GM23338 (cell line): ENCODE measurements at regions not wholly inside any gene's neighbourhood (a gene's known extent, or its start where the extent isn't known, plus 50 kb on each side); places are given as distances from the start of the nearest gene placed in this dataset.

Experiments
- ATAC-seq: fragments of 200-7000 bp; cut with Tn5 transposase; 3 replicates; pipeline ENCODE4 v1.9.1; 2020
- DNase-seq: peaks from one replicate; pipeline ENCODE4 v3.0.0-alpha.2; 2015; ENCODE audit warnings: low spot score
- H2AFZ ChIP-seq: fragments of 200-600 bp; sonication (generic); 2 replicates; pipeline ENCODE4 v1.8.0; 2016; ENCODE audit warnings: antibody characterized with exemption, mild to moderate bottlenecking, moderate library complexity
- H3F3A ChIP-seq: fragments of 200-600 bp; sonication (generic); replicated peaks from 2 replicates; pipeline ENCODE4 v1.8.0; 2017; ENCODE audit warnings: antibody characterized with exemption, mixed run types, low read depth
- H3K27ac ChIP-seq: fragments of 200-600 bp; sonication (generic); 2 replicates; pipeline ENCODE4 v1.6.1; 2016; ENCODE audit warnings: low read depth
- H3K27me3 ChIP-seq: fragments of 200-600 bp; sonication (generic); 2 replicates; pipeline ENCODE4 v1.8.0; 2016; ENCODE audit warnings: mild to moderate bottlenecking, mixed run types, moderate library complexity; ENCODE audit not compliant: insufficient read depth
- H3K36me3 ChIP-seq: fragments of 200-600 bp; sonication (generic); 2 replicates; pipeline ENCODE4 v1.8.0; 2016; ENCODE audit warnings: mild to moderate bottlenecking; ENCODE audit not compliant: insufficient read depth
- H3K4me1 ChIP-seq: fragments of 200-600 bp; sonication (generic); 2 replicates; pipeline ENCODE4 v1.8.0; 2016; ENCODE audit warnings: mild to moderate bottlenecking, moderate library complexity; ENCODE audit not compliant: insufficient read depth
- H3K4me2 ChIP-seq: fragments of 200-600 bp; sonication (generic); 2 replicates; pipeline ENCODE4 v1.7.1; 2017; ENCODE audit warnings: mixed run types
- H3K4me3 ChIP-seq: fragments of 200-600 bp; sonication (generic); 2 replicates; pipeline ENCODE4 v1.6.1; 2016; ENCODE audit warnings: mixed run types
- H3K79me2 ChIP-seq: fragments of 200-600 bp; sonication (generic); replicated peaks from 2 replicates; pipeline ENCODE4 v1.8.0; 2017; ENCODE audit warnings: mild to moderate bottlenecking; ENCODE audit not compliant: insufficient read depth
- H3K9me2 ChIP-seq: fragments of 200-600 bp; sonication (generic); 2 replicates; pipeline ENCODE4 v1.8.0; 2017; ENCODE audit not compliant: insufficient read depth
- H4K20me1 ChIP-seq: fragments of 200-600 bp; sonication (generic); replicated peaks from 2 replicates; pipeline ENCODE4 v1.8.0; 2017; ENCODE audit warnings: mild to moderate bottlenecking; ENCODE audit not compliant: insufficient read depth
- H3K27ac Mint-ChIP-seq: 2 replicates; pipeline ENCODE4 v1.8.0; 2020; ENCODE audit warnings: inconsistent platforms, mild to moderate bottlenecking, moderate library complexity, mixed read lengths
- H3K27me3 Mint-ChIP-seq: 3 replicates; pipeline ENCODE4 v1.8.0; 2022; ENCODE audit warnings: low read depth, mild to moderate bottlenecking, moderate library complexity, mixed read lengths, inconsistent platforms; ENCODE audit not compliant: insufficient read depth, poor library complexity
- H3K36me3 Mint-ChIP-seq: 3 replicates; pipeline ENCODE4 v1.8.0; 2021; ENCODE audit warnings: low read depth, mild to moderate bottlenecking, inconsistent platforms, moderate library complexity, mixed read lengths
- H3K4me1 Mint-ChIP-seq: 3 replicates; pipeline ENCODE4 v1.8.0; 2020; ENCODE audit warnings: mild to moderate bottlenecking, inconsistent platforms, mixed read lengths
- H3K4me3 Mint-ChIP-seq: 3 replicates; pipeline ENCODE4 v1.8.0; 2021; ENCODE audit warnings: moderate library complexity, mild to moderate bottlenecking, inconsistent platforms, mixed read lengths
- H3K9me3 Mint-ChIP-seq: 3 replicates; pipeline ENCODE4 v1.8.0; 2020; ENCODE audit warnings: moderate library complexity, mild to moderate bottlenecking, inconsistent platforms, mixed read lengths
- CREB1 ChIP-seq: fragments of 250-450 bp; sonication (Bioruptor Pico); IDR thresholded peaks from 2 replicates; pipeline ENCODE4 v1.5.0; 2020; ENCODE audit warnings: low read depth, mild to moderate bottlenecking, moderate library complexity
- EZH2 ChIP-seq: fragments of 200-600 bp; sonication (generic); IDR thresholded peaks from one replicate; pipeline ENCODE4 v1.8.0; 2017; ENCODE audit warnings: antibody characterized with exemption, mild to moderate bottlenecking, low read depth; ENCODE audit not compliant: unreplicated experiment
- EZH2phosphoT487 ChIP-seq: fragments of 200-600 bp; sonication (generic); IDR thresholded peaks from one replicate; pipeline ENCODE4 v1.8.1; 2018; ENCODE audit warnings: antibody characterized with exemption; ENCODE audit not compliant: unreplicated experiment
- JUNB ChIP-seq: IDR thresholded peaks from one replicate; pipeline ENCODE4 v1.6.1; 2016; ENCODE audit warnings: antibody characterized with exemption; ENCODE audit not compliant: unreplicated experiment
- NANOG ChIP-seq: IDR thresholded peaks from 2 replicates; pipeline ENCODE4 v1.6.1; 2016; ENCODE audit warnings: antibody characterized with exemption, borderline replicate concordance
- POLR2AphosphoS5 ChIP-seq: IDR thresholded peaks from 2 replicates; pipeline ENCODE4 v1.6.1; 2016; ENCODE audit warnings: antibody characterized with exemption, low read depth
- STAT1 ChIP-seq: IDR thresholded peaks from one replicate; pipeline ENCODE4 v1.6.1; 2016; ENCODE audit warnings: antibody characterized with exemption; ENCODE audit not compliant: unreplicated experiment
- ZNF114 ChIP-seq: fragments of 250-450 bp; sonication (Bioruptor Pico); IDR thresholded peaks from 2 replicates; pipeline ENCODE4 v1.5.0; 2020; ENCODE audit warnings: mild to moderate bottlenecking, moderate library complexity
- ZNF331 ChIP-seq: fragments of 250-450 bp; sonication (Bioruptor Pico); IDR thresholded peaks from 2 replicates; pipeline ENCODE4 v1.5.0; 2020; ENCODE audit warnings: low read depth, mild to moderate bottlenecking, moderate library complexity
- TF ChIP-seq, protein P1 (sequence below): IDR thresholded peaks from one replicate; pipeline ENCODE4 v1.6.1; 2018; ENCODE audit warnings: antibody characterized with exemption; ENCODE audit not compliant: unreplicated experiment
- TF ChIP-seq, protein P2 (sequence below), 2 experiments: fragments of 200-600 bp in 1 of 2; sonication (generic) in 1 of 2; conservative IDR thresholded peaks; 2 replicates each; pipeline versions ENCODE4 v1.5.1 to v1.6.1; 2016 to 2017; ENCODE audit warnings: antibody characterized with exemption in 2 of 2, low read depth in 2 of 2, mild to moderate bottlenecking in 2 of 2, moderate library complexity in 1 of 2
- TF ChIP-seq, protein P3 (sequence below): IDR thresholded peaks from 2 replicates; pipeline ENCODE4 v1.6.1; 2016; ENCODE audit warnings: antibody characterized with exemption
- TF ChIP-seq, protein P4 (sequence below): fragments of 250-450 bp; sonication (Bioruptor Pico); IDR thresholded peaks from 2 replicates; pipeline ENCODE4 v1.5.0; 2020; ENCODE audit warnings: mild to moderate bottlenecking, moderate library complexity

DNA sequence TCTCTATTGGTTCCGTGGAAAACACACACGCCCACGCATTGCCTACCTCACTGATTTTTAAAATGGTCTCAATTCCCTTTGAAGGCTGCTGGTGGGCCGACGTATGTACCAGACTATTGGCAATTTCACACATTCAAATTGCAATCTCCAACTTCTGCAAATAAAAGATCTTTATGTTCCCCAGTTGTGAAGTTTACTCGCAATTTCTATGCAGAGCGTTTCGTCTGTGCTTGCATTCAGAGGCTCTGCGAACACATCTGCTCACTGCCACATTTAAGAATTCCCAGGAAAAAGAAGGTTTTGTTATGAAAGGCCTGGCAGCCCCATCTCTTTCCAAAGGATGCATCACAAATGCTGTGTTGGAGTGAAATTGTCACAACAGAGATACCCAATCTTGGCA lies 288.0 kb upstream of the KAZN start:
- H3K36me3 ChIP-seq: no peaks in the 10 kb centered on the region
- Mint-ChIP-seq H3K4me3 (no peak overlapping the region), H3K36me3 (no peaks in the 10 kb centered on the region), H3K4me1 (no peaks in the 10 kb centered on the region), H3K27ac (no peak overlapping the region), H3K27me3 (peaks cover 4% of the 10 kb centered on the region), H3K9me3 (no peaks in the 10 kb centered on the region; the same call in 2 of the 3 replicates)
- peaks cover 30% of the 10 kb centered on the region for H3K9me2 ChIP-seq
- H3K4me3 ChIP-seq: no peak overlapping the region
- H3K4me2 ChIP-seq: no peak overlapping the region
- ATAC-seq (no peak), DNase-seq (no peak)
- H3K4me1 ChIP-seq: no peaks in the 10 kb centered on the region
- no peaks in the 10 kb centered on the region for H3K79me2 ChIP-seq
- H3K27ac ChIP-seq: no peak overlapping the region
- H3F3A ChIP-seq: no peaks in the 10 kb centered on the region
- H2AFZ ChIP-seq: 0 out of 2 replicates have a peak overlapping the region, but pooled peaks have one; percentile 59
- no peaks in the 10 kb centered on the region for H4K20me1 ChIP-seq
- no peak for TF ChIP-seq STAT1
- no peak for TF ChIP-seq ZNF114 (CRISPR knock-in tag)
- TF ChIP-seq EZH2phosphoT487: no peak
- TF ChIP-seq EZH2: no peak
- TF ChIP-seq, protein P1, sequence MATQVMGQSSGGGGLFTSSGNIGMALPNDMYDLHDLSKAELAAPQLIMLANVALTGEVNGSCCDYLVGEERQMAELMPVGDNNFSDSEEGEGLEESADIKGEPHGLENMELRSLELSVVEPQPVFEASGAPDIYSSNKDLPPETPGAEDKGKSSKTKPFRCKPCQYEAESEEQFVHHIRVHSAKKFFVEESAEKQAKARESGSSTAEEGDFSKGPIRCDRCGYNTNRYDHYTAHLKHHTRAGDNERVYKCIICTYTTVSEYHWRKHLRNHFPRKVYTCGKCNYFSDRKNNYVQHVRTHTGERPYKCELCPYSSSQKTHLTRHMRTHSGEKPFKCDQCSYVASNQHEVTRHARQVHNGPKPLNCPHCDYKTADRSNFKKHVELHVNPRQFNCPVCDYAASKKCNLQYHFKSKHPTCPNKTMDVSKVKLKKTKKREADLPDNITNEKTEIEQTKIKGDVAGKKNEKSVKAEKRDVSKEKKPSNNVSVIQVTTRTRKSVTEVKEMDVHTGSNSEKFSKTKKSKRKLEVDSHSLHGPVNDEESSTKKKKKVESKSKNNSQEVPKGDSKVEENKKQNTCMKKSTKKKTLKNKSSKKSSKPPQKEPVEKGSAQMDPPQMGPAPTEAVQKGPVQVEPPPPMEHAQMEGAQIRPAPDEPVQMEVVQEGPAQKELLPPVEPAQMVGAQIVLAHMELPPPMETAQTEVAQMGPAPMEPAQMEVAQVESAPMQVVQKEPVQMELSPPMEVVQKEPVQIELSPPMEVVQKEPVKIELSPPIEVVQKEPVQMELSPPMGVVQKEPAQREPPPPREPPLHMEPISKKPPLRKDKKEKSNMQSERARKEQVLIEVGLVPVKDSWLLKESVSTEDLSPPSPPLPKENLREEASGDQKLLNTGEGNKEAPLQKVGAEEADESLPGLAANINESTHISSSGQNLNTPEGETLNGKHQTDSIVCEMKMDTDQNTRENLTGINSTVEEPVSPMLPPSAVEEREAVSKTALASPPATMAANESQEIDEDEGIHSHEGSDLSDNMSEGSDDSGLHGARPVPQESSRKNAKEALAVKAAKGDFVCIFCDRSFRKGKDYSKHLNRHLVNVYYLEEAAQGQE: no peak
- TF ChIP-seq, protein P2, sequence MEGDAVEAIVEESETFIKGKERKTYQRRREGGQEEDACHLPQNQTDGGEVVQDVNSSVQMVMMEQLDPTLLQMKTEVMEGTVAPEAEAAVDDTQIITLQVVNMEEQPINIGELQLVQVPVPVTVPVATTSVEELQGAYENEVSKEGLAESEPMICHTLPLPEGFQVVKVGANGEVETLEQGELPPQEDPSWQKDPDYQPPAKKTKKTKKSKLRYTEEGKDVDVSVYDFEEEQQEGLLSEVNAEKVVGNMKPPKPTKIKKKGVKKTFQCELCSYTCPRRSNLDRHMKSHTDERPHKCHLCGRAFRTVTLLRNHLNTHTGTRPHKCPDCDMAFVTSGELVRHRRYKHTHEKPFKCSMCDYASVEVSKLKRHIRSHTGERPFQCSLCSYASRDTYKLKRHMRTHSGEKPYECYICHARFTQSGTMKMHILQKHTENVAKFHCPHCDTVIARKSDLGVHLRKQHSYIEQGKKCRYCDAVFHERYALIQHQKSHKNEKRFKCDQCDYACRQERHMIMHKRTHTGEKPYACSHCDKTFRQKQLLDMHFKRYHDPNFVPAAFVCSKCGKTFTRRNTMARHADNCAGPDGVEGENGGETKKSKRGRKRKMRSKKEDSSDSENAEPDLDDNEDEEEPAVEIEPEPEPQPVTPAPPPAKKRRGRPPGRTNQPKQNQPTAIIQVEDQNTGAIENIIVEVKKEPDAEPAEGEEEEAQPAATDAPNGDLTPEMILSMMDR (conservative IDR thresholded peaks at IDR 0.05; ENCODE audit: low read depth in 2 of 2): no peak
- TF ChIP-seq, protein P3, sequence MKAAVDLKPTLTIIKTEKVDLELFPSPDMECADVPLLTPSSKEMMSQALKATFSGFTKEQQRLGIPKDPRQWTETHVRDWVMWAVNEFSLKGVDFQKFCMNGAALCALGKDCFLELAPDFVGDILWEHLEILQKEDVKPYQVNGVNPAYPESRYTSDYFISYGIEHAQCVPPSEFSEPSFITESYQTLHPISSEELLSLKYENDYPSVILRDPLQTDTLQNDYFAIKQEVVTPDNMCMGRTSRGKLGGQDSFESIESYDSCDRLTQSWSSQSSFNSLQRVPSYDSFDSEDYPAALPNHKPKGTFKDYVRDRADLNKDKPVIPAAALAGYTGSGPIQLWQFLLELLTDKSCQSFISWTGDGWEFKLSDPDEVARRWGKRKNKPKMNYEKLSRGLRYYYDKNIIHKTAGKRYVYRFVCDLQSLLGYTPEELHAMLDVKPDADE: no peak
- TF ChIP-seq, protein P4, sequence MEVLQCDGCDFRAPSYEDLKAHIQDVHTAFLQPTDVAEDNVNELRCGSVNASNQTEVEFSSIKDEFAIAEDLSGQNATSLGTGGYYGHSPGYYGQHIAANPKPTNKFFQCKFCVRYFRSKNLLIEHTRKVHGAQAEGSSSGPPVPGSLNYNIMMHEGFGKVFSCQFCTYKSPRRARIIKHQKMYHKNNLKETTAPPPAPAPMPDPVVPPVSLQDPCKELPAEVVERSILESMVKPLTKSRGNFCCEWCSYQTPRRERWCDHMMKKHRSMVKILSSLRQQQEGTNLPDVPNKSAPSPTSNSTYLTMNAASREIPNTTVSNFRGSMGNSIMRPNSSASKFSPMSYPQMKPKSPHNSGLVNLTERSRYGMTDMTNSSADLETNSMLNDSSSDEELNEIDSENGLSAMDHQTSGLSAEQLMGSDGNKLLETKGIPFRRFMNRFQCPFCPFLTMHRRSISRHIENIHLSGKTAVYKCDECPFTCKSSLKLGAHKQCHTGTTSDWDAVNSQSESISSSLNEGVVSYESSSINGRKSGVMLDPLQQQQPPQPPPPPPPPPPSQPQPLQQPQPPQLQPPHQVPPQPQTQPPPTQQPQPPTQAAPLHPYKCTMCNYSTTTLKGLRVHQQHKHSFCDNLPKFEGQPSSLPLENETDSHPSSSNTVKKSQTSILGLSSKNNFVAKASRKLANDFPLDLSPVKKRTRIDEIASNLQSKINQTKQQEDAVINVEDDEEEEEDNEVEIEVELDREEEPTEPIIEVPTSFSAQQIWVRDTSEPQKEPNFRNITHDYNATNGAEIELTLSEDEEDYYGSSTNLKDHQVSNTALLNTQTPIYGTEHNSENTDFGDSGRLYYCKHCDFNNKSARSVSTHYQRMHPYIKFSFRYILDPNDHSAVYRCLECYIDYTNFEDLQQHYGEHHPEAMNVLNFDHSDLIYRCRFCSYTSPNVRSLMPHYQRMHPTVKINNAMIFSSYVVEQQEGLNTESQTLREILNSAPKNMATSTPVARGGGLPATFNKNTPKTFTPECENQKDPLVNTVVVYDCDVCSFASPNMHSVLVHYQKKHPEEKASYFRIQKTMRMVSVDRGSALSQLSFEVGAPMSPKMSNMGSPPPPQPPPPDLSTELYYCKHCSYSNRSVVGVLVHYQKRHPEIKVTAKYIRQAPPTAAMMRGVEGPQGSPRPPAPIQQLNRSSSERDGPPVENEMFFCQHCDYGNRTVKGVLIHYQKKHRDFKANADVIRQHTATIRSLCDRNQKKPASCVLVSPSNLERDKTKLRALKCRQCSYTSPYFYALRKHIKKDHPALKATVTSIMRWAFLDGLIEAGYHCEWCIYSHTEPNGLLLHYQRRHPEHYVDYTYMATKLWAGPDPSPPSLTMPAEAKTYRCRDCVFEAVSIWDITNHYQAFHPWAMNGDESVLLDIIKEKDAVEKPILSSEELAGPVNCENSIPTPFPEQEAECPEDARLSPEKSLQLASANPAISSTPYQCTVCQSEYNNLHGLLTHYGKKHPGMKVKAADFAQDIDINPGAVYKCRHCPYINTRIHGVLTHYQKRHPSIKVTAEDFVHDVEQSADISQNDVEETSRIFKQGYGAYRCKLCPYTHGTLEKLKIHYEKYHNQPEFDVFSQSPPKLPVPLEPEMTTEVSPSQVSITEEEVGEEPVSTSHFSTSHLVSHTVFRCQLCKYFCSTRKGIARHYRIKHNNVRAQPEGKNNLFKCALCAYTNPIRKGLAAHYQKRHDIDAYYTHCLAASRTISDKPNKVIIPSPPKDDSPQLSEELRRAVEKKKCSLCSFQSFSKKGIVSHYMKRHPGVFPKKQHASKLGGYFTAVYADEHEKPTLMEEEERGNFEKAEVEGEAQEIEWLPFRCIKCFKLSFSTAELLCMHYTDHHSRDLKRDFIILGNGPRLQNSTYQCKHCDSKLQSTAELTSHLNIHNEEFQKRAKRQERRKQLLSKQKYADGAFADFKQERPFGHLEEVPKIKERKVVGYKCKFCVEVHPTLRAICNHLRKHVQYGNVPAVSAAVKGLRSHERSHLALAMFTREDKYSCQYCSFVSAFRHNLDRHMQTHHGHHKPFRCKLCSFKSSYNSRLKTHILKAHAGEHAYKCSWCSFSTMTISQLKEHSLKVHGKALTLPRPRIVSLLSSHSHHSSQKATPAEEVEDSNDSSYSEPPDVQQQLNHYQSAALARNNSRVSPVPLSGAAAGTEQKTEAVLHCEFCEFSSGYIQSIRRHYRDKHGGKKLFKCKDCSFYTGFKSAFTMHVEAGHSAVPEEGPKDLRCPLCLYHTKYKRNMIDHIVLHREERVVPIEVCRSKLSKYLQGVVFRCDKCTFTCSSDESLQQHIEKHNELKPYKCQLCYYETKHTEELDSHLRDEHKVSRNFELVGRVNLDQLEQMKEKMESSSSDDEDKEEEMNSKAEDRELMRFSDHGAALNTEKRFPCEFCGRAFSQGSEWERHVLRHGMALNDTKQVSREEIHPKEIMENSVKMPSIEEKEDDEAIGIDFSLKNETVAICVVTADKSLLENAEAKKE (CRISPR knock-in tag): no peak
- TF ChIP-seq POLR2AphosphoS5: no peak
- TF ChIP-seq NANOG: no peak
- no peak for TF ChIP-seq ZNF331 (CRISPR knock-in tag)
- no peak for TF ChIP-seq JUNB
- no peak for TF ChIP-seq CREB1 (CRISPR knock-in tag)
- H3K27me3 ChIP-seq: no peaks in the 10 kb centered on the region
